ENCODE measurements at regions not wholly inside any gene's neighbourhood (a gene's known extent, or its start where the extent isn't known, plus 50 kb on each side); places are given as distances from the start of the nearest gene placed in this dataset.

- no peak for TF ChIP-seq CTCF (IDR thresholded peaks at IDR 0.05; ENCODE audit: low read depth, low read length, poor library complexity, severe bottlenecking)
- no peak for TF ChIP-seq EZH2phosphoT487 (IDR thresholded peaks at IDR 0.05; ENCODE audit: borderline replicate concordance, low read length)
Measured at GRCh38 chr11:106461148-106461691, 383.8 kb downstream of the AASDHPPT start.
